ENCODE measurements at regions not wholly inside any gene's neighbourhood (a gene's known extent, or its start where the extent isn't known, plus 50 kb on each side); places are given as distances from the start of the nearest gene placed in this dataset.
A peak's percentile ranks its signal among the peaks of the same experiment; 100 is the strongest.
"Not testable (repeated sequence)": the region's sequence is repeated elsewhere in the genome, so short reads cannot be mapped to it uniquely, and the experiment has no call there.

DNA sequence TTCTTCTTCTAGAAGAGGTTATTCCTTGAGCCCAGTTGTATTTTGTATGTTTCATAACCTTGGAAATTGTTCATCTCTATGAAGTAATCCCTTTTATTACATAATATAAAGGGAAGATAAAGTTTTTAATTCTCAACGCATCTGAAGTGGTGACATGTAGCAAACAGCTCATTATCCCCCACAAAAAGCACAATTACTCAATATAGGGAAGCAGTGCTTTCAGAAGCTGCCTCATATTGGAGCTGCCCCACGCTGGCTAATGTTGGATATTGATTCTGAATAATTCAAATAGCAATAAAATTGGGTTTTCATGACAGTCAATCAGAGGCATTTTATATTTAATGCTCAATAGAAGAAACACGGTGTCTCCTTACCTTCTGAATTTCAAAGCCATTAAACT lies 604.3 kb upstream of the RBFOX1 start:
- DNase-seq (ENCODE audit: low read depth) = no peak

DNA sequence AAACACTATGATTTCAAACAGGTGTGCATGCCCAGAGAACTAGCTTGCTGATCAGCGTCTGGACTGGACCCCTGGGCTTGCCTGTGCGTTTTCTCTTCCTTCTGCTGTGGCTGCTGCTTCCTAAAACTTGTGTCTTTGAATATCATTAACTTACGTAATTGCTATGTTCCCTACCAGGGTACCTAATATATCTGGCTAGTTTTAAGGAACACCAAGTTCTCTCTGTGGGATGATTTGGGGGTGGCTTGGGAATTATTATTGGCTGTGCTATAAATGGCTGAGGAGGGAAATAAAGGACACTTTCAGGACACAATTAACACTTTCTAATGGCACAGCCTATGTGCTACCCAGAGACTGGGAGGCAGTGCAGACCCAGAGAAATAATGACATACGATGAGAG lies 606.0 kb upstream of the RBFOX1 start:
- DNase-seq (ENCODE audit: low read depth) = no peak

DNA sequence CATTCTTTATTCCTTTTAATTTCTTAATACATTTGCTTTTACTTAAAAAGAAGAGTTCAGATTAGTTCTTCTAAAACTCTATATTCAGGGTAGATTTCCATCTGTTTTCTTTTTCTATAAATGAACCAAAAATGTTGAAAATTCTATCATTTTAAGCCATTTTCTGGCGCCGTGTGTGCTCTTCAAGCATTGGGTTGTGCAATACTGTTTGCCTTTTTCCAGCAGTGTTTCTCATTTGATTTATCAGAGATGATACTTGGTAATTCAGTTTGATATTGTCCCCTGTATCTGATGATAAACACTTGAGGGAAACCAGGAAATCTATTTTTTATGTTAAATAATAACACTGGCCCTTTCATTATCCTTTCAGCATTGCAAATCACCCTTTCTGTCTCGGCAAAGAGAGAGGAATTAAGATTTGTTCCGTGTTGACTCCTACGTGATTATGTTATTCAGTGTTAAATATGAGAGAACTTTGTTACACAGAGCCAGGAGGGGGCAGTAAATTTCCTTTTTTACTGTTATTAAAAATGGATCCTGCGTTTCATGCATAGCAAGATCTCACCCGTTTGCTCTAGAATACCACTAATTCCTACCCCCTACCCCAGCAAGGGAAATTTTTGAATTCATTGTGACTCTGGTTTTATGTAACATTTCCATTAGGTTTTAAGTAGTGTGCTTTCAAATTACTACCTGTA lies 606.9 kb upstream of the RBFOX1 start:
- no peak for DNase-seq (ENCODE audit: low read depth)

DNA sequence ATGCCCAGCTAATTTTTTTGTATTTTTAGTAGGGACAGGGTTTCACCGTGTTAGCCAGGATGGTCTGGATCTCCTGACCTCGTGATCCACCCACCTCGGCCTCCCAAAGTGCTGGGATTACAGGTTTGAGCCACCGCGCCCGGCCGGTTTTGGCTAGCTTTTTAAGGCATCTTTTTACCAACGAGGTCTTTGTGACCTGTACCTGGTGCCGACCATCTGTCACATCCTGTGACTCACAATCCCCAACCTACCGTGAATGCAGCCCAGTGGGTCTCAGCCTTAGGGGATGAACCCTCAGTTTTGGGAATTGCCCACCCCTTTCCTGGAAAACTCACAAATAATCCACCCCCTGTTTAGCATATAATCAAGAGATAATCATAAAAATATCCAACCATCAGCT lies 607.4 kb upstream of the RBFOX1 start:
- not testable (repeated sequence) for DNase-seq (ENCODE audit: low read depth)

DNA sequence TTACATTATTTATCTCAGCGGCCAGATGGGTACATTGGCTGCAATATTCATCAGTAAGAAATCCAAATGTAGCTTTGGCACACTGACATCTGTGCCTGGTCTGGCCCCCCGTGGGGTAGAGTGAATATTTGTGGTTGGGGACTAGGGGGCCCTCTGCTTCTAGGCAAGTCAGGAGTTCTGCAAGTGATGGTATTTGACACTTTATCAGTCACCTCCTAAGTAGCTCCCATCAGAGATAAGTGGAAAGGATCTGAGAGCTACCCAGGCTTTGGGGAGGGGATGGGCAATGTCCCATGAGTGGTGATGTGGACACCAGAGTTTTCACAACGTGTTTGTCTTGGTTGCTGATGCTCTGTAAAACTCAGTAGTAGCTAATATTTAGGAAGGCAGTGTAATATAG lies 609.9 kb upstream of the RBFOX1 start:
- DNase-seq (ENCODE audit: low read depth) = no peak

DNA sequence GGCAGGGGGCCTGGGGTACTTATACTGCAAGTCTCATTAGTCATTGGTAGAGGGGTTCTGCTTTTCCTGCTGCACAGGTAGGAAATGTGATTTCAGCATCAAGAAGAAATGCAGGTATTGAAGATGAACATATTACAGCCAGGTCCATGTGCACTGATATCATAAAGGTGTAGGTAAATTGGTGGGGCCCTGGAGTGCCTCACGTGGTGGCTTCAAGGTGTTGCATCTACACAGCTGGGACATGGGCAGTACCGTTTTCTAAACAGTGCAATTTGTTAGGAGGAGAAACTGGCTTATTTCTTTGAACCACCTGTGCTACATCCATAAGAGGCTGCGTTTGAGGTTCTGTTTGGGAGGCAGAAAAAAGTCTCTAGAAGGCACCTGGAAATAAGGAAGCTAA lies 618.1 kb upstream of the RBFOX1 start:
- no peak for DNase-seq (ENCODE audit: low read depth)

DNA sequence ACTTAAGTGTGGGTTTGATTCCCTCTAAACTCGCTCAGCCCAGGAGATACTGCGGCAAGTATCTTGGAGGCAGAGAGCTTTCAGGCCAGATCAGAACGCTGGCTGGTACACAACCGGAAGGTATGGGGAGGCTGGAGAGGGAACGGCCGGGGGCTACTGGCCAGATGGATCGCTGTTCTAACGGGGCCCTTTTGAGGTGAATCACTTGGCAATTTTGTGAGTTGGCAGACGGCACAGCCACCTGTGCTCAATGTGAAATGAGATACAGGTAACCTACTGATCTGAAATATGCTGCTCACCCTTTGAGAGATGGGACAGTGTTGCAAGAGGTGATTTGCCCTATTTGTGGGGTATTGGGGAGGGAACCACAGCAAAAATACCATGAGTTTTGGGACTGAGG lies 622.9 kb upstream of the RBFOX1 start:
- no peak for DNase-seq (ENCODE audit: low read depth)

DNA sequence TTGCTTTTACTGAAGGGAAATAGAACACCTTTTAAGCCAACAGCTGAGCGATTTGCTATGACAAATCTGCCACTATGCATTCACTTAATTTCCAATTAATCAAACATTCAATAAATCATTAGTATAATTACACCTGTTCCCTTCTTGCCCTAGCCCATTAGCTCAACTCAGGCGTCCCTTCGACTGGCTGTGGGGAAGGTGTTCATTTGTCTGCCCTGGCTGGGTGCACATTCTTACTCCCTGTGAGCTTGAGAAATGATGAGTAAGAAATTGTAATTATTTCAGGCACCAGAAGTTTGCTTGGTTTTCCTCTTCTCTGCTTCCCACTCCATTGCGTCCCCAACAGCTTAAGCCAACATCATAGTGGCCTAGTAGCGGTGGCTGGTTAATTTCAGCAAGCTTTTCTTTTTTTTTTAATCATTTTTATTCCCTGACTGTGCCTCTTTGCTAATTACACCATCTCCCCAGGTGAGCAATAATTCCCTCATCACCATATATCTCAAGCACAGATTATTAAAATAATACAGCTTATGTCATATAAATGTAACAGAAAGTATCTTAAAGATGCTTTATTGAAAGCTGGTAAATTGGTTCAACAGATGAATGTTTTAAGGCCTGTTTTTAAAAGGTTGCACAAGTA lies 623.9 kb upstream of the RBFOX1 start:
- DNase-seq (ENCODE audit: low read depth) = no peak

DNA sequence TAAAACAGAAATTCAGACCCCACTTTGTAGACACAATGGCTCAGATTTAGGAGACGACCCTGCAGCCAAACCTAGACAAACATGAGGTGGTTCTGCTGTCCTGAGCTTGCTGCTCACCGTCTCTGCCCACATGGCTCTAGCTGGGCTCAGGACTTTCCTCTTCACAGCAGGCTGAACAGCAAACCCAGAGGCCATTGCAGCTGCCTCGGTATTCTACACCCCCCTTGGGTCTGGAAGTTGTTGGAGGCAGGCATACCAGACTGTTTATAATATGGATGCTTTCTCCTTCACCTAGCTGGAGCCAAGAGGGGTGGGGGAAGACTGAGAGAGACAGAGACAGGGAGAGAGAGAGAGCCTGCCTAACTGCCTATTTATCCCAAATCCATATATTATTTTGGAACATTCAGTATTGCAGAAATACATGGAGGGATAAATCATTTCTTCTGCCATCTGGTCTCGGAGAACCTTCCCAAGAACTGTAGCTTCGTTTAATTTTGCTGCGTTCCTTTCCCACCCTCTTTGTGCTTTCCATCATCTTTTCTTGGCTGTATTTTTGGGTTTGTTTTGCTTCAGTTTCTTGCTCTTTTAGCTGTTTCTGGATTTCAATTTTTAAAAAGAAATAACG lies 628.2 kb upstream of the RBFOX1 start:
- no peak for DNase-seq (ENCODE audit: low read depth)

DNA sequence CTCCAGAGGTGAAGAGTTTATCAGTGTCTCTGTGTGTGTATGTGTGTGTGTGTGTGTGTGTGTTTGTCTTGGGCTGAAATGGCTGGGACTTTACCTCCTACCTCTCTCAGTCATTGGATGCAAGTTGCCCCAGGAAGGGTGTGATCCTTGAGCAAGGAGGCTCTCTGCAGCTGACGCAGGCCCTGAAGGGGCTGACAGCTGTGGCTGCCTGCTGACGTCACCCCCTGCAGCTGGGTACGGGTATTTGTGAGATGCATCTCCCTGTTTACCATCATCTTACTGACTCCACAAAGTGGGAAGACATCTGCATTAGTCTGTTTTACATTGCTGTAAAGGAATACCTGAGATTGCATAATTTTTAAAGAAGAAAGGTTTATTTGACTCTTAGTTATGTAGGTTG lies 631.5 kb upstream of the RBFOX1 start:
- DNase-seq (ENCODE audit: low read depth) = no peak

DNA sequence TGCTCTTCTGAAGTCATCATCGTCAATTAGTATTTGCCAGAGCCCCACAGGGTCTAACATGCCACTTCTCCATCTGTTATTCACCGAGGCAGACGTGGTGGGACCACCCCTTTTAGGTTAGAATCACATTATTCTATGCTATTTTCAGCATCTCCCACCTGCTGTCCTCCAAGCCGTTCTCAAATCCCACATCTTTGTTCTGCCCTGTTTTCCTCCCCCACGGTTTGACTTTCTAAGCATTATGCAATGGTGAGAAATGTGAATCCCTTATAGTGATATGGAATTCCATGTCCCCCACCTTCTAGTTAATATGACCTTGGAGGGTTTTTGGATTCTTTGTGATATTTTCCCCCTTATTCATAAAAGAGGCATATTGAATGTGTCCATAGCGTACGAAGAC lies 634.1 kb upstream of the RBFOX1 start:
- no peak for DNase-seq (ENCODE audit: low read depth)

DNA sequence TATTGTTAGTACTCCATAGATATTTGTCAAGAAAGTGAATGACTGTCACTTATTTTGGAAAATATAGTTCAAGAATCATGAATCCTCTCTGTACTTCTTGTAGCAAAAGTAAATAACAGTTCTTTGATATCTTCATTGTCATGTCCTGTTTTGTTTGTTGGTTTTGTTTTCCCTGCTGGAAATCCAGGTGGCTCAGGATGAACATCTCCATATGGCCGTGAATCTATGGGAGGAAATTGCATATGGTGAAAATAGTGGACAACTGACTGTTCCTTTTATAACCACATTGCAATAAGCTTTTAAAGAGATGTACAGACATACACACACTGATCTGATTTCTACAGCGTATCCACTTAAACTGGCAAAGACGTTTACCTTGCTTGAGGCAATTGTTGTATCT lies 637.0 kb upstream of the RBFOX1 start:
- no peak for DNase-seq (ENCODE audit: low read depth)

DNA sequence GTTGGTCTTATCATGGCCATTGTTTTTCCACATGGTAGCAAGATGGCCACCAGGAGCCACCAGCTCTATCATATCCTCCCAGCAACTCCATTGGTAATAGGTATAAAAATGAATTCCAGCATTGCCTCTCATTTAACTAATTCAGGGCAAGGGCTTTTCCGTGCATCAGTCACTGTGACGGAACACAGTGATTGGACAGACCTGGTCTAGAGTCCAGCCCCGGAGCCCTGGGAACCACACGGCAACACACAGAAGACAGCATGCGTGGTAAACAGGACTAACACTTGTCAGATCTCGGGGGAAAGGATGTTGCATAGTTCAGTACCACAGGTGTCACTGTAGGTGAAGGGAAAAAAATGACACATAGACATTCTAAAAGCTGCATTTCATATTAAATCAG lies 638.0 kb upstream of the RBFOX1 start:
- no peak for DNase-seq (ENCODE audit: low read depth)

DNA sequence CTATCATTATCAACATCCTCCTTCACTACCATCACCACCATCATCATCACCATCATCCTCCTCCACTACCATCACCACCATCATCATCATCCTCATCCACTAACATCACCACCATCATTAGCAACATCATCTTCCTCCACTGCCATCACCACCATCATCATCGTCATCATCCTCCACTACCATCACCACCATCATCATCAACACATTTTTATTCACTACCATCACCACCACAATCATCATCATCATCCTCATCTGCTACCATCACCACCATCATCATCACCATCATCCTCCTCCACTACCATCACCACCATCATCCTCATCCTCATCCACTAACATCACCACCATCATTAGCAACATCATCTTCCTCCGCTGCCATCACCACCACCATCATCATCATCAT lies 639.2 kb upstream of the RBFOX1 start:
- not testable (repeated sequence) for DNase-seq (ENCODE audit: low read depth)

DNA sequence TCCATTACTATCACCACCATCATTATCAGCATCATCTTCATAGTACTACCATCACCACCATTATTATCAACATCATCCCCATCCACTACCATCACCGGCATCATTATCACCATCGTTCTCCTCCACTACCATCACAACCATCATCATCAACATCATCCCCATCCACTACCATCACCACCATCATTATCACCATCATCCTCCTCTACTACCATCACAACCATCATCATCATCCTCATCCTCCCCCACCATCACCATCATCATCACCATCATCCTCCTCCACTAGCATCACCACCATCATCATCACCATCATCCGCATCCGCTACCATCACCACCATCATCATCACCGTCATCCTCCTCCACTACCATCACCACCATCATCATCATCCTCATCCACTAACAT lies 639.8 kb upstream of the RBFOX1 start:
- no peak for DNase-seq (ENCODE audit: low read depth)

DNA sequence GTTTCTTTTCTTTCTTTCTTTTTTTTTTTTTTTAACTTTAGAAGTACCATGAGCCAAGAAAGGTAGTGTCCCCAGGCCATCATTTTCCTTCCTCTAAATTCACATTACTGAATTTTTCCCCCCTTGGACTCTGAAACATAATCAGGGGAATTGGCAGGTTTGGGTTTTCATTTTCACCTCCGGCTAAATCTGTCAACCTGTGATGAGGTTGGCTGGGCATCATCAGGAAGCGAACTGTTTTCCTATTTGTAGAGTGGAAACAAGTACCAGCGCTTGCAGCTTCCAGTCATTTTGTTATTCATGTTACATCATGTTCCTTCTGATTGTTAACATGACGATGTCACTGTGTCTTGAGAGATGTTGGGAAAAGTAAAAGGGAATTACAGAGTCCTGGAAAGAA lies 641.9 kb upstream of the RBFOX1 start:
- no peak for DNase-seq (ENCODE audit: low read depth)

DNA sequence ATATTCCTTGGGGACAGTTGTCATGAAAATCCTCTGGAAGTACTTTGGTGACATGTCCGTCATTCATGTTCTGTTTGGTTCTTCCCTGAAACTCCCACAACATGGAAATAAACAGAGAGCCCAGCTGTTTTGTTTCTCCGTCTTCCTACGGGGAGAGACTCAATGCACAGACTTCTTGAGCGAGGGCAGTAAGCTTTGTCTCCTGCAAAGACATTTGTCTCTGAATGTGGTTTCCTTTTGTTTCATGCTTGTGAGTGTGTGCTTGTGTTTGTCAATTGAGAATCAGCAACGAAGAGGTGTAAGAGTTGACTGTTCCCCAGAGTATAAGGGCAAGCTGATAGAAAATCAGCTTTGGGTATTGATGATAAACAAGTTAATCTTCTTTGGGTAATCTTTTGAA lies 643.0 kb upstream of the RBFOX1 start:
- no peak for DNase-seq (ENCODE audit: low read depth)

DNA sequence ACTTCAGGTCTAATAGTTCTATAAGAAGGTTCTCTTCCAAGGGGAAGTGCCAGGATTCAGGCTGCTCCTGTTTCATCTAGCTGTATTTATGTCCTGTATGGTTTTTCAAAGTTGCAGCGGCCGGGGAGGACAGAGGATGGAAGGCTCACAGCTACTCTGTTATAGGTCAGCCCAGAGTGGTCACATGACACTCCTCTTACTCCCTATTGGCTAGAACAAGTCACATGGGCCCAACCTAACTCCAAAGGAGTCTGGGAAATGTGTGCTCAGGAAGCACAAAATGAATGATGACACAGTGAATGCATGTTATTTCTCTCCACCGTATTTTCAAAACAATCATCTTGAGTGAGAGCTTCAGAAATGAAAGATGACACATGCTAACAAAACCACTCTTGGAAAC lies 645.1 kb upstream of the RBFOX1 start:
- no peak for DNase-seq (ENCODE audit: low read depth)

DNA sequence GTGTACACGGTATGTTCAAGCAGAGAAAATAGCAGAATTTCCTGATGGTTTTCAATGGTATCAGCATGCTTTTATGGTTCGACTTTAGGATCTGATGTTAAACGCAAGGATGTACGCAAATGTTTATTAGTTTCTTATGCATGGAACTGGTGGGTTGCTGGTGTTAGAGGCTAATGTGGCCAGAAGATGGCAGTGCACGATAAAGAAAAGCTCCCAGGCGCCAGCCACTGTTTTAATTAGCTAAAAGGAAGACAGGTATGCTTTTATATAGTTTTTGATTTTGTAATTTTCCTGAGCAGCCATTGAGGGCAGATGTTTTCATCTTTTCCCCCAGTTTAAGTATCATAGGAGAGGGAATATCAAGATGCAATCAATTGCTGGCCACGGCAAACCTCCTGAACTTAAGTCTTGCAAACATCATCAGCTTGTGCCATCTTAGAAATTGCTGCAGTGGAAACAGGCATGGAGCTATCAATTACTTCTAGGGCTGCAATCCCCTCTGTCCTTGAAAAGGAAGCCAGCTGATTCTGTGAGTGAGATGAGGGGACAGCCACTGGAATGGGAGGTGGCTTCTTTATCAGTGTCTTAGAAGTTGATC lies 648.5 kb upstream of the RBFOX1 start:
- DNase-seq (ENCODE audit: low read depth) = peak; percentile 8

DNA sequence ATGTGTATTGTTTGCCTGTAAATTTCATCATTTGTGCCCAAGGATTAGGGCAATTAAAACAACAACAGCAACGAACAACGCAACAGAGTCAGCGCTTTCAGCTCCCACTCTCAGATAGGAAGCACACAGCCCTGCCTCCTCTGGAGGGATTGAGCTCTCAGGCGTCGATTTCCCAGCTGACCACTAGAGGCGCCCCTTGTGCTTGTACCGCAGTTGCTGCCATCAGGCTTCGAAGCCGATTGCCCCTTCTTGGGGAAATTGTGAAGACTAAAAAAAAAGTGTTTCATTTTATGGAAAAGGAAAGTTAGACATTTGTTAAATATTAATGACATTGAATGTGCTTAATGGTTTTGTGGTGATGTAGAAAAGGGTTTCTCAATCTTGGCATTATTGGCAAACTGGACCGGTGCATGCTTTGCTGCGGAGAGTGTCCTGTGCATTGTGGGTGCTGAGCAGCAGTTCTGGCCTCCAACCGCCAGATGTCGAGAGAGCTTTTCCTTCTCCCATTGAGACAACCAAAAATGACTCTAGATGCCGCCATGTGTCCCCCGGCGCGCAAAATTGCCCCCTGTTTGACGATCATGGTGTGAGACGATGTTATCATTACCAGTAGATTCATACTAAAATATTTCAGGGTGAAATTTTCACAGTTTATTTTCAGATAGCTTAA lies 650.4 kb upstream of the RBFOX1 start:
- peak; percentile 34 for DNase-seq (ENCODE audit: low read depth)

DNA sequence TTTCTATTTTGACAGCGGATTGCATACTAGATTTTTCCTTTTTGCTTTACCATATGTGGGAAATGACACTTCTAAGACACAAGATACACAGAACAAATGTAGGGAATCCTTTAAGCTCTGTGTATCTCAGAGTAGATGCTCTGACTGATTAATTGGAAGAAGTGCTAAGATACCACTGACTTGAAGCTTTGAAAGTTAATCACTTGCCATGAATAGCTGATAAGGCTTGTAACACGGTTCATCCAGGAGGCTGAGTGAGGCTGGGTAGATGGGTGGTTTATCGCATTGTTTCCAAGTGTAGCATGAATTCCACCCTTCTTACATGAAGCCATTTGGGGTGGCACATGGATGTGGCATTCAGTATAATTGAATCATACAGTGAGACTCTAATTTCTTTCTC lies 654.1 kb upstream of the RBFOX1 start:
- no peak for DNase-seq (ENCODE audit: low read depth)

DNA sequence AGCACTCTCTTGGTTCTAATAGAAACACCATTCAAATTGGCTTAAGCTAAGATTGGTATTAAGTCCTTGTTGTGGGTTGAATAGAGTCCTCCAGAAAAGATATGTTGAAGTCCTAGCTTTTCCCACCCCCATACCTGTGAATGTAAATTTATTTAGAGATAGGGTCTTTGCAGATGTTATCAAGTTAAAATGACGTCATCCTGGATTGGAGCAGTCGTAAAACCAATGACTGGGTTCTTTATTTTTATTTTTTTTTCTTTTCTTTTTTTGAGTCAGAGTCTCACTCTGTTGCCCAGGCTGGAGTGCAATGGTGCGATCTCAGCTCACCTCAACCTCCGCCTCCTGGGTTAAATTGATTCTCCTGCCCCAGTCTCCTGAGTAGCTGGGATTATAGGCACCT lies 658.6 kb upstream of the RBFOX1 start:
- DNase-seq (ENCODE audit: low read depth) = no peak

DNA sequence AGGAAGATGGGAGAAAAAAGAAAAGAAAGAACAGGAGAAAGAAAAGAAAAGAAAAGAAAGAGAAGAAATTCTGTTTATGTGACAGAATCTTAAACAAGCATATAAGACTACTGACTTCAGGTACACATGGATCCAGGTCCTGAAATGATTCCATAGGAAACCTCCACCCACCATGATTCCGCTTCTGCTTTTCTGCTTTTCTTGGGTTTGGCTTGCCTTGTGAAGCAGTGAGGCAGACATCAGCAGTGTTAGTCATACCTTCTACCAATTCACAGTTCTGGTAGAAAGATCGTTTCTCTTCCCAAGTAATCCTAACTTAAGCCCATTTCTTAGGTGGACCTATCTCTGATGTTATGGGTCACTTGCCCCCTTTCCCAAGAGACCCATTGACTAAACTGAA lies 660.1 kb upstream of the RBFOX1 start:
- DNase-seq (ENCODE audit: low read depth) = peak; percentile 1

All from Daoy (cell line).